ENCODE measurements at regions not wholly inside any gene's neighbourhood (a gene's known extent, or its start where the extent isn't known, plus 50 kb on each side); places are given as distances from the start of the nearest gene placed in this dataset.
"Not testable (repeated sequence)": the region's sequence is repeated elsewhere in the genome, so short reads cannot be mapped to it uniquely, and the experiment has no call there.

DNA sequence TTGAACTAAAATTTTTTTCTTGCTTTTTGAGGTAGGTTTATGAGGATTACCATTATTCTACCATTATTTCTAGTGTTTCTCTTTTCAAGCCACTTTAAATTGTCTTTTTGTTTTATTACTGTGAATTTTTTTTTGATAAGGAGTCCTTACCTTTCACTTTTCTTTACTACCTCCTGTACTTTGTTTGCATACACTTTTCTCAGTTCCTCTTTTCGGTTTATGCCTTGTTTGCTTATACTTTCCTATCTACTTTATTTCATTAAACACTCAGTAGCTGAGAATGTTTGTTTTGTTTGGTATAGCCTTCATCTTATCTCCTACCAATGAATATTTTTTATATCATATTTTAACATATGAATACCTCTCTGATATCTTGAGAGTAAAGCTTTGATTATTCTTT is 147.9 kb downstream of the TFAP2B start:
- Histone ChIP-seq H3K79me2 (ENCODE audit: low read depth) (no peaks in the 10 kb centered on the region), H4K20me1 (ENCODE audit: insufficient read depth) (no peaks in the 10 kb centered on the region), H3K4me2 (no peak overlapping the region), H3K9me2 (ENCODE audit: insufficient read depth) (no peaks in the 10 kb centered on the region), H3K9me3 (ENCODE audit: insufficient read depth, low read depth) (no peaks in the 10 kb centered on the region), H3K27ac (no peak overlapping the region), H2AFZ (no peak overlapping the region), H3K36me3 (ENCODE audit: low read depth) (no peaks in the 10 kb centered on the region), H3F3A (ENCODE audit: insufficient read depth, low read depth) (no peaks in the 10 kb centered on the region), H3K4me1 (replicated peaks; ENCODE audit: insufficient read depth) (no peaks in the 10 kb centered on the region), H3K4me3 (no peak overlapping the region), H3K27me3 (ENCODE audit: insufficient read depth, low read depth) (no peaks in the 10 kb centered on the region)
- CTCF ChIA-PET = no interaction called here
- no peak for DNase-seq
- TF ChIP-seq, protein P1, sequence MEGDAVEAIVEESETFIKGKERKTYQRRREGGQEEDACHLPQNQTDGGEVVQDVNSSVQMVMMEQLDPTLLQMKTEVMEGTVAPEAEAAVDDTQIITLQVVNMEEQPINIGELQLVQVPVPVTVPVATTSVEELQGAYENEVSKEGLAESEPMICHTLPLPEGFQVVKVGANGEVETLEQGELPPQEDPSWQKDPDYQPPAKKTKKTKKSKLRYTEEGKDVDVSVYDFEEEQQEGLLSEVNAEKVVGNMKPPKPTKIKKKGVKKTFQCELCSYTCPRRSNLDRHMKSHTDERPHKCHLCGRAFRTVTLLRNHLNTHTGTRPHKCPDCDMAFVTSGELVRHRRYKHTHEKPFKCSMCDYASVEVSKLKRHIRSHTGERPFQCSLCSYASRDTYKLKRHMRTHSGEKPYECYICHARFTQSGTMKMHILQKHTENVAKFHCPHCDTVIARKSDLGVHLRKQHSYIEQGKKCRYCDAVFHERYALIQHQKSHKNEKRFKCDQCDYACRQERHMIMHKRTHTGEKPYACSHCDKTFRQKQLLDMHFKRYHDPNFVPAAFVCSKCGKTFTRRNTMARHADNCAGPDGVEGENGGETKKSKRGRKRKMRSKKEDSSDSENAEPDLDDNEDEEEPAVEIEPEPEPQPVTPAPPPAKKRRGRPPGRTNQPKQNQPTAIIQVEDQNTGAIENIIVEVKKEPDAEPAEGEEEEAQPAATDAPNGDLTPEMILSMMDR (conservative IDR thresholded peaks at IDR 0.05) = no peak
- TF ChIP-seq EZH2 (IDR thresholded peaks at IDR 0.05; ENCODE audit: low read depth) = no peak
- POLR2A ChIA-PET (ENCODE audit: unreplicated experiment) = no interaction called here
- intact Hi-C loops (cut with micrococcal nuclease; ENCODE audit: unreplicated experiment) = no loop called here
- BruUV-seq (replicated peaks) = no TSS peak

DNA sequence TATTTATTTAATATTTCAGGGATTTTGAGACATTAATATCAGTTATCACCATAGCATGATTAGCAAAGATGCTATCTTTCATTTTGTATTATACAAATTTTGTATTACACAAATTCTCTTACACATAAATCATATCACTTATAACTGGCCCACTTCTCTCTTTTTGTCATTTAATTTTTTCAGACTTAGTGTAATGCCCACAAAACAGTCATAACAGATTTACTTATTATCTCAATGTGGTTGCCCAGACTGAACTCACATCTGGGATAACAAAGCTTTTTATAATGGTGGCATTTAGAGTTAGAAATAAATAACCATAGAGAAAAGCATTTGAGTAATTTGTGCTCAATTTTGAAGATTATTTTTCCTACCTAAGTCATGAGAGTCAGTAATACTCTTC is 148.3 kb downstream of the TFAP2B start:
- BruUV-seq (replicated peaks) = no TSS peak

DNA sequence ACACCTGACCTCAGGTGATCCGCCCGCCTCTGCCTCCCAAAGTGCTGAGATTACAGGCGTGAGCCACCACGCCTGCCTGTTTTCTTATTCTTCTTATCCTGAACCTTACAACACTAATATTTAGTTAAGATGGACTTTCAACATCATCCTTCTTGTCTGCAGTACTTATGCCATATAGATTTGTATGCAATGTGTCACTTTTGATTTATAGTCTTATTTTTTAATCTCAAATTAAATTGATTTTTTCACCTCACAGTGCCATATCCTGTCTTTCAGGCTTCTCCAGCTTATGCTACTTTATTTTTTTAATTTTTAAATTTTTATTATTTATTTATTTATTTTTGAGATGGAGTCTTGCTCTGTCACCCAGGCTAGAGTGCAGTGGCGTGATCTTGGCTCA is 149.6 kb downstream of the TFAP2B start:
- DNase-seq; CTCF ChIA-PET; H2AFZ ChIP-seq; H3K9me3 ChIP-seq (ENCODE audit: insufficient read depth, low read depth); POLR2A ChIA-PET (ENCODE audit: unreplicated experiment); H3K27me3 ChIP-seq (ENCODE audit: insufficient read depth, low read depth); H4K20me1 ChIP-seq (ENCODE audit: insufficient read depth); H3K9me2 ChIP-seq (ENCODE audit: insufficient read depth); H3K27ac ChIP-seq; H3K4me1 ChIP-seq (replicated peaks; ENCODE audit: insufficient read depth); H3F3A ChIP-seq (ENCODE audit: insufficient read depth, low read depth); BruUV-seq (replicated peaks); H3K4me2 ChIP-seq; H3K36me3 ChIP-seq (ENCODE audit: low read depth); H3K4me3 ChIP-seq; intact Hi-C loops (cut with micrococcal nuclease; ENCODE audit: unreplicated experiment); H3K79me2 ChIP-seq (ENCODE audit: low read depth): not testable (repeated sequence)

More for the DNA sequence above, 148.3 kb downstream of the TFAP2B start:
- no peak for DNase-seq
- Histone ChIP-seq H3F3A (ENCODE audit: insufficient read depth, low read depth) (no peaks in the 10 kb centered on the region), H3K79me2 (ENCODE audit: low read depth) (no peaks in the 10 kb centered on the region), H3K36me3 (ENCODE audit: low read depth) (no peaks in the 10 kb centered on the region), H3K27ac (no peak overlapping the region), H3K4me3 (no peak overlapping the region), H3K27me3 (ENCODE audit: insufficient read depth, low read depth) (no peaks in the 10 kb centered on the region), H3K4me1 (replicated peaks; ENCODE audit: insufficient read depth) (no peaks in the 10 kb centered on the region), H2AFZ (no peak overlapping the region), H3K9me3 (ENCODE audit: insufficient read depth, low read depth) (no peaks in the 10 kb centered on the region), H4K20me1 (ENCODE audit: insufficient read depth) (no peaks in the 10 kb centered on the region), H3K9me2 (ENCODE audit: insufficient read depth) (no peaks in the 10 kb centered on the region), H3K4me2 (no peak overlapping the region)
- TF ChIP-seq, protein P1 (conservative IDR thresholded peaks at IDR 0.05) = no peak
- no peak for TF ChIP-seq EZH2 (IDR thresholded peaks at IDR 0.05; ENCODE audit: low read depth)
- POLR2A ChIA-PET (ENCODE audit: unreplicated experiment) = no interaction called here
- intact Hi-C loops (cut with micrococcal nuclease; ENCODE audit: unreplicated experiment) = no loop called here
- CTCF ChIA-PET = no interaction called here

DNA sequence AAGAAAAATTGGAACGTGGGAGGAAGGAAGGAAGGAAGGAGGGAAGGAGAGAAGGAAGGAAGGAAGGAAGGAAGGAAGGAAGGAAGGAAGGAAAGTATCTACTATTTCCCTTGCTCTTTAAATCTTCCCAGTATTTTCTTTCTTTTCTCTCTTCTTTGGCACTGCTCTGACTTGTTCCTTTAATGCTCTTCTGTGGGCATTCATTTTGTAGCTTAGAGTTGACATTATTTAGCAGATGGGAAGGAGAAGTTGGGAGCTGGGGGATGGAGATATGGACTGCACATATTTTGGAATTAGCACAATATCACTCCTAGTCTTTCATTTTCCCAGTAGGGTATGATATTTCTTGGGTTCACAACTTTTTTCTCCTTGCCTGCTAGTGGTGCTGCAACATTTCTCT is 152.2 kb downstream of the TFAP2B start:
- Histone ChIP-seq H3K36me3 (ENCODE audit: low read depth) (no peaks in the 10 kb centered on the region), H3K4me3 (no peak overlapping the region), H3K4me2 (no peak overlapping the region), H3K4me1 (replicated peaks; ENCODE audit: insufficient read depth) (no peaks in the 10 kb centered on the region), H3K27ac (no peak overlapping the region), H3F3A (ENCODE audit: insufficient read depth, low read depth) (no peaks in the 10 kb centered on the region), H4K20me1 (ENCODE audit: insufficient read depth) (no peaks in the 10 kb centered on the region), H3K9me3 (ENCODE audit: insufficient read depth, low read depth) (no peaks in the 10 kb centered on the region), H2AFZ (no peak overlapping the region), H3K79me2 (ENCODE audit: low read depth) (no peaks in the 10 kb centered on the region), H3K9me2 (ENCODE audit: insufficient read depth) (no peaks in the 10 kb centered on the region), H3K27me3 (ENCODE audit: insufficient read depth, low read depth) (no peaks in the 10 kb centered on the region)
- no peak for DNase-seq
- intact Hi-C loops (cut with micrococcal nuclease; ENCODE audit: unreplicated experiment) = no loop called here
- TF ChIP-seq, protein P1 (conservative IDR thresholded peaks at IDR 0.05) = no peak
- no peak for TF ChIP-seq EZH2 (IDR thresholded peaks at IDR 0.05; ENCODE audit: low read depth)
- BruUV-seq (replicated peaks) = no TSS peak
- ChIA-PET POLR2A (ENCODE audit: unreplicated experiment) (no interaction called here), CTCF (no interaction called here)
